LNCaP clone FGC (cell line): ENCODE measurements at regions not wholly inside any gene's neighbourhood (a gene's known extent, or its start where the extent isn't known, plus 50 kb on each side); places are given as distances from the start of the nearest gene placed in this dataset.

Experiments
- DNase-seq: peaks from one replicate; pipeline ENCODE4 v3.0.0-alpha.2; 2011; ENCODE audit warnings: low read depth
- H3K4me3 ChIP-seq: 2 replicates; pipeline ENCODE4 v1.5.1; 2011; ENCODE audit warnings: mild to moderate bottlenecking, low read depth, low read length, control low read depth
- TF ChIP-seq, protein P1 (sequence below): IDR thresholded peaks from 2 replicates; pipeline ENCODE4 v1.5.1; 2012; ENCODE audit warnings: mild to moderate bottlenecking; ENCODE audit not compliant: control insufficient read depth, insufficient read depth; ENCODE audit errors: extremely low read depth

DNA sequence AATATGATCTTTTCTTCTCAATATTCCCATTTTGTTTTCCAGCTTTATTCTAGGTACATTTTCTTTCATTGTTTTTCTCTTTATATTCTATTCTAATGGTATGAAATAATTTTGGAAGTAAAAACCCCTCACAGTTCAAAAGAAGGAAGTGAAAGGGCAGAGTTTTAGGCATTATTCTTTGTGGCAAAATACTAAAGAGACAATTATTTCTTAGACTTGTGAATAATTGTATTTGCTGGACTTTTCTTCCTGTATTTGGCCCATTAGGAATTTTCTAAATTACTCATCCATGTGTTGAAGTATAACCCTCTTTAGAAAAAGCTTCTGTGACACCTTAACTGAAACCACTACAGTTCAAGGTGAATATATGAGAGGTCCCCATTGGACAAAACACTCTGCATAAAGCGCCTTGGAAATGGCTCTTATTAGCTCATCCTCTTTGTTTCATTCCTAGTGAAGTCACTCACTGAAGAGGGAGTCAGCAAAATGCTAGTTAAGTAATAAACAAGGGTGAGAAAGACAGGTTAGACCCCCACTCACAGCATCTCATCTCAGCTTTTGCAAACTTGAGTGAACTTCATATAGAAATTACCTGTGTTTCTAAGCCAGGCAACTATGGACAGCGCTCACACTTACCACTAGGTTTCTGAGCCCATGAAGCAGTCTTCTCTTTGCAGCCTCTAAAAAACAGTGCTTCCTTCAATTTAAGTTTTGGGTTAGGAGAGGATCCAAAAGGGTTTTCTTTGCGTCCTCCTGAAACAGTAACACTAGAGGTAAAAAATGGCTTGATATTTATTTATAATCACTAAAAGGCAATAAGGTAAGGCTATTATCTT lies 327.5 kb downstream of the ARPP21 start:
- no peak overlapping the region for H3K4me3 ChIP-seq
- TF ChIP-seq, protein P1, sequence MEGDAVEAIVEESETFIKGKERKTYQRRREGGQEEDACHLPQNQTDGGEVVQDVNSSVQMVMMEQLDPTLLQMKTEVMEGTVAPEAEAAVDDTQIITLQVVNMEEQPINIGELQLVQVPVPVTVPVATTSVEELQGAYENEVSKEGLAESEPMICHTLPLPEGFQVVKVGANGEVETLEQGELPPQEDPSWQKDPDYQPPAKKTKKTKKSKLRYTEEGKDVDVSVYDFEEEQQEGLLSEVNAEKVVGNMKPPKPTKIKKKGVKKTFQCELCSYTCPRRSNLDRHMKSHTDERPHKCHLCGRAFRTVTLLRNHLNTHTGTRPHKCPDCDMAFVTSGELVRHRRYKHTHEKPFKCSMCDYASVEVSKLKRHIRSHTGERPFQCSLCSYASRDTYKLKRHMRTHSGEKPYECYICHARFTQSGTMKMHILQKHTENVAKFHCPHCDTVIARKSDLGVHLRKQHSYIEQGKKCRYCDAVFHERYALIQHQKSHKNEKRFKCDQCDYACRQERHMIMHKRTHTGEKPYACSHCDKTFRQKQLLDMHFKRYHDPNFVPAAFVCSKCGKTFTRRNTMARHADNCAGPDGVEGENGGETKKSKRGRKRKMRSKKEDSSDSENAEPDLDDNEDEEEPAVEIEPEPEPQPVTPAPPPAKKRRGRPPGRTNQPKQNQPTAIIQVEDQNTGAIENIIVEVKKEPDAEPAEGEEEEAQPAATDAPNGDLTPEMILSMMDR, result no peak
- DNase-seq, result no peak

DNA sequence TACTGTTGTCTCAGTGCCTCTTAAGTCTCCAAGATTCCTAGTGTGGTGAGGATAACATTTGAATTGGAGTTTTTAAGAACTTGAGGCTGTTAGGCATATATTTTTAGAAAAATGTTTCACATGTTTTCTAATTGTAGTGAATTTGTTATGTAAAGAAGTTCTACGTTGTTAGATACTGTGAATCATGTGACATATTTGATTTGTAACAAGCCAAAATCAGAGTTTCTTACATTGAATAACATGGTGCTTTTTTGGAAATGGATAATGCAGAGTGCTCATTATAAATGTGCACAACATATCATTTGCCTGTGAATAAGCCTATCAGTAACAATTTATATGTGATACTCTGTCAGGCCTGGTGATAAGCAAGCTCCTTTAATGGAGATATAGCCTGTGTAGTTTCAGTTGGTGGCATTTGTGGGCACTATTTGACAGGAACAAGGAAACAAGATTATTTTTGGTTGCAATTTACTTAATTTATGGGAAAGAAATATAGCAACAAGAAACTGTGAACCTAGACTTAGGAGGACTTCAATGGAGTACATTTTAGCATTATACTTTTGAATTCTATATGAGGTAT lies 328.8 kb downstream of the ARPP21 start:
- H3K4me3 ChIP-seq, result no peak overlapping the region
- no peak for DNase-seq
- TF ChIP-seq, protein P1, result no peak

DNA sequence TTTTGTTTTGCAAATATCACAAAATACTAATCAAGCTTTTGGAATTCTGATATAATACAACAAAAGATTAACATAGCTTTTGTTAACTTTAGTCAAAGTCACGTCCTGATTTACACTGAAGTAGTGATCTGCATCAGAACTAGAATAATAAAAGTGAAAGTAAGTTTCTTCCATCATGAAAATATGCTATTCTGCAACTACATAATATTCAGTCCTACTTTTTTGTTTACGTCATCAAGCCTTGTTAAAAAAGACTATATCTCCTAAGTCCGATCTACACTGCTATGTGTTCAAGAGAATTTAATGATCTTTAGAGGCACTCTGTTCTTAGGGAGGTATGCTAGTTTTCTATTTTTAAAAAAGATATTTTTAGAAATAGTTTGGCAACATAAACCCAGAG lies 330.1 kb downstream of the ARPP21 start:
- TF ChIP-seq, protein P1, result no peak
- no peak for DNase-seq
- H3K4me3 ChIP-seq, result no peak overlapping the region

DNA sequence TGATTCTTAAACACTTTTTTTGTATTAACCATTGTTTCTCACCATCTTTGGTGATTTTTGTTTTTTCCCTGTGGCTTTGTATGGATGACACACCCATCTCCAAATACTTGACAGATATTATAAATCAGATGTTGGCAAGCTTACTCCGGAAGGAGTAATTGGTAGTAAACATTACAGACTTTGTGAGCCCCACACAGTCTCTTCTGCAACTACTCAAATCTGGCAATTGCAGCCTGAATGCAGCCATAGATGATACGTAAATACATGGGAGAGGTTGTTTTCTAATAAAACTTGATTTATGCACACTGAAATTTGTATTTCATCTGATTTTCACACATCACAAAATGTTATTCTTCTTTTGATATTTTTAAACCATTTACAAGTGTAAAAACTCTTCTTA lies 331.5 kb downstream of the ARPP21 start:
- TF ChIP-seq, protein P1, result no peak
- no peak for DNase-seq
- H3K4me3 ChIP-seq, result no peak overlapping the region

DNA sequence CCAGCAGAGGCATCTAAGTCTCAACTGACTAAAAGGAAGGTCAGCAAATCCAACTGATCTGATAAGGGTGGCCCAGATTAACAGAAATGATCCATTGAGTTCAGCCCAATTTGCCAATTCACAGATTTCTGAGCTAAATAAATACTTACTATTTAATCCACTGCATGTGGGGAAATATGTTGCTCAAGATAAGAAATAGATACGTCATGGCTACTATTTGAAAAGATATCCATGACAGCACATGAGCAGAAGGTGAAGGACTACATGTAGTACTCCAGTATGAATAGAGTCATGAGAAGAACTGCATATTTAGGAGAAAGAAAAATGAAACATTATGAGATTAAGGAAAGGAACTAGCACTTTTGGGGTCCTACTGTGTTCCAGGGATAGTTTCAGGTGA lies 332.4 kb downstream of the ARPP21 start:
- no peak for DNase-seq
- TF ChIP-seq, protein P1, result no peak
- H3K4me3 ChIP-seq, result no peak overlapping the region

DNA sequence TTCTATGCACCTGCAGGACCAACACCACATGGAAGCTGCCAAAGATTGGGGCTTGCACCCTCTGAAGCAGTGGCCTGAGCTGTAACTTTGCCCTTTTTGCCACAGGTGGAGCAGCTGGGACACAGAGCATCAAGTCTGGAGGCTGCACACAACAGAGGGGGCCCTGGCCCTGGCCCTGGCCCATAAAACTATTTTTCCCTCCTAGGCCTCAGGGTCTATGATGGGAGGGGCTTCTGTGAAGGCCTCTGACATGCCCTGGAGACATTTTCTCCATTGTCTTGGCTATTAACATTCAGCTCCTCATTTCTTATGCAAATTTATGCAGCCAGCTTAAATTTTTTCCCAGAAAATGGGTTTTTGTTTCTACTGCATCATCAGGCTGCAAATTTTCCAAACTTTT lies 335.5 kb downstream of the ARPP21 start:
- TF ChIP-seq, protein P1, result no peak
- no peak overlapping the region for H3K4me3 ChIP-seq
- DNase-seq, result no peak
